ENCODE measurements at regions not wholly inside any gene's neighbourhood (a gene's known extent, or its start where the extent isn't known, plus 50 kb on each side); places are given as distances from the start of the nearest gene placed in this dataset.

DNA sequence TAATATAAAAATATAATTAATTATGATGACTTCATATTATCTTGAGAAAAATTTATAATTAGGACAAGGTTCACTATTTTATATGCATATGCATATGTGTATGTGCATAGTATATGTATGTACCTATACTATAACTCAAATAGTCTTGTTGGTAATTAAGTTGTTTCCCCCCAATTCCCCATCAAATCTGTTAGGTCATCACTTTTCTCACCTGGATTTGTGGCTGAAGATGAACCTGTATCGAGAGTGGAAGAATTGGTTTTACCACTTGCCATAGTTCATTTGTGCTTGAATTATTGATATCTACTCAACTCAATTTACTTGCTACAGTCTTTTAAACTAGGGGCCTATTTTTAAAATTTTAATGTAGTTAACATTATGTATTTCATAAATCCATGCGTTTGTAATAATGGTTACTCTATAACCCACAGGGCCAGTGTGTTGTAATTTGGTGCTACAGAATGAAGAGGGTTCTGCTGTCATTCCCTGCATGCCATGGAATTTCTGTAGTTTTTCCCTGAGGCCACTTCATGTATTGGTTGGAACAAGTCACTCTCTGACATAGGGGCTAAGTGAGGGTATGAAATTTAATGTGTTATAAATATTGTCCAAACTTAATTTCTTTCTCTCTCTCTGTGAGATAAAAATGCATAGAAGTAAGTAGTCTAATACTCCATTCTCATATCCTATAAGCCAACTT is 74.9 kb downstream of the TAF11L14 start:
- ChIA-PET POLR2A (no interaction called here), CTCF (no interaction called here)
- DNase-seq (ENCODE audit: extremely low spot score): no peak
- no peak for TF ChIP-seq CTCF (IDR thresholded peaks at IDR 0.05; ENCODE audit: control extremely low read depth, extremely low read depth, low read depth, missing control alignments)

- DNase-seq (ENCODE audit: extremely low spot score): no peak
- no peak for TF ChIP-seq CTCF (IDR thresholded peaks at IDR 0.05; ENCODE audit: control extremely low read depth, extremely low read depth, low read depth, missing control alignments)
- ChIA-PET CTCF (no interaction called here), POLR2A (no interaction called here)
These were observed 79.0 kb downstream of the TAF11L14 start for GRCh38 chr5:17713301-17713700.

- ChIA-PET CTCF (no interaction called here), POLR2A (interaction anchor here (0.7 kb wide), 1 partner anchor 89 kb away, joined by 5 read pairs; no protein-coding TSS in a partner anchor)
- TF ChIP-seq CTCF (IDR thresholded peaks at IDR 0.05; ENCODE audit: control extremely low read depth, extremely low read depth, low read depth, missing control alignments): no peak
- no peak for DNase-seq (ENCODE audit: extremely low spot score)
These were observed 79.9 kb downstream of the TAF11L14 start for GRCh38 chr5:17714186-17714585.

- ChIA-PET CTCF (no interaction called here), POLR2A (no interaction called here)
- DNase-seq (ENCODE audit: extremely low spot score): no peak
- TF ChIP-seq CTCF (IDR thresholded peaks at IDR 0.05; ENCODE audit: control extremely low read depth, extremely low read depth, low read depth, missing control alignments): no peak
These were observed 85.3 kb downstream of the TAF11L14 start for GRCh38 chr5:17719592-17719991.

- no peak for TF ChIP-seq CTCF (IDR thresholded peaks at IDR 0.05; ENCODE audit: control extremely low read depth, extremely low read depth, low read depth, missing control alignments)
- ChIA-PET CTCF (no interaction called here), POLR2A (no interaction called here)
- DNase-seq (ENCODE audit: extremely low spot score): no peak
These were observed 85.8 kb downstream of the TAF11L14 start for GRCh38 chr5:17720071-17720470.

GRCh38 chr5:17723876-17724275 is 89.6 kb downstream of the TAF11L14 start:
- TF ChIP-seq CTCF (IDR thresholded peaks at IDR 0.05; ENCODE audit: control extremely low read depth, extremely low read depth, low read depth, missing control alignments): no peak
- ChIA-PET CTCF (interaction anchor here (1.1 to 1.7 kb wide), 3 partner anchors 14 to 34 kb away, joined by 3 to 5 read pairs (median 3); no protein-coding TSS in a partner anchor), POLR2A (no interaction called here)
- DNase-seq (ENCODE audit: extremely low spot score): no peak
